Effector CD8-positive, alpha-beta T cell (primary cell): ENCODE measurements at regions not wholly inside any gene's neighbourhood (a gene's known extent, or its start where the extent isn't known, plus 50 kb on each side); places are given as distances from the start of the nearest gene placed in this dataset.

Experiments used
- DNase-seq: peaks from one replicate; lab custom pipeline; 2025; lab: John Stamatoyannopoulos, UW

DNA sequence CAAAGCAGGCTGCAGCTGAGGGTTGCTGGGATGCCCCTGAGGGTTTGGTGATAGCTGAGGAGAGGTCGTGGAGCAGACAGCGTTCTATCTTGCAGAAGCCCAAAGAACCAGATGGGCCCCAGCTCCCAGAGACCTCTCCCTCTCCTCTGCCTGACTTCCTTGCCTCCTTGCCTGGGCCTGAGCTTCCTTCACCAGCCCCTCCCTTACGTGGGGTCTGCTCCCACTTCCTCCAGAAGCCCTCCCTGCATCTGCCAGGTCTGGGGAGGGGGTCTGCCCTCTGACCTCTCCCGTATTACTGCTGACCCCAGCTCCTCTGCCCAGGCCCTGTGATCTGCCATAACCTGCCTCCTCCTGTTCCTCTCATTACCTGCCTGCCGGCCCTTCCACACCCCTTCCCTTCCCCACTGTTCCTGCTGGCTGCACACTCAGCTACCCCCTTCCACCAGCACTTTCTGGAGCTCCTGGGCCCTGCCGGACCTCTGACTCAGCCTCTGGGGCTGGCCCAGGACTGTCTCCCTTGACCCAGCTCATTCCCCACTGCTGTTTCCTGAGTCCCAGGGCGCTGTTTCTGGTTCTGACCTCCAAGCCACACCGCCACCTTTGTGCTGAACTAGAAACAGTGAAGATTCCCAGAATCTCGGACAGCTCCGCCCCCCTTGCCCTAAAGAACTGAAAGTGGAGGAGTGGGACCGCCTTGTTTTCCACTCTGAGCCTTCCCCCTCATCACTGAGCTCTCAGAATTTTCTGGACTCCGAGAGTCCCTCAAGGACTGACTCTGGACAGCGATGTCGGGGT, 237.7 kb upstream of the C1orf174 start:
- DNase-seq: no peak

DNA sequence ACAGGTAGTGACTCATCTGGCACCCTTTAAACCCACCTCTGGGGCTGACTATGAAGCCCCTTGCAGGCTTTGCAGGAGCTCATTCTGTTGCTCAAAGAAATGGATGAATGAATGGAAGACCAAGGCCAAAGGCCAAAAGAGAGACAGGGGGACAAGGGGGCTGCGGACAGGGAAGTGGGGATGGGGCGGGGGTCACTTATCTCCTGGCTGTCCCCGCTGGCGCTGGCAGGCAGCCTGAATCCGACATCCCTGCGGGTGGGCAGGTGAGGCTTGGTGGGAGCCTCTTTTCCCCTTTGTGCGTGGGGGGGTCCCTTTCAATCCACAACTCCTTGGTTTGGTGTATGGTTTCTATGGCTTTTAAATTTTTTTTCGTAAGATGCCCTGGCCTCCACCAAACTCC, 239.6 kb upstream of the C1orf174 start:
- DNase-seq: no peak

DNA sequence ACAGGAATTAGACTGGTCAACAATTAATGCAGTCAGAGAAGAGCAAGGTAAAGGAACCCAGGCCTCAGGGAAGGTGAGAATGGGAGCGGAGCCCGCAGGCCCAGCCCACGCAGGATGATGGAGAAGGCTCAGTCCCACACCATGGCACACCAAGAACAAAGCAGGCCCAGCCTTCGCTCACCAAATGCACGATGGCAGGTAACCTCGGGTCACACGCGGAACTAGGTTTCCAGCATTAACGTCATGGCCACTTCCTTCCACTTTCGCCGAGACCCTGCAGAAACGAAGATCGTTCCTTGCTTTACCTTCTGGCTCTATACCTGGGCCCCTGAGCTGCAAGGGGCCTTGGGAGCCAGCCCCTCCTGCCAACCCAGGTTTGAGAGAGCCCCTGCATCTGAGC, 240.2 kb upstream of the C1orf174 start:
- no peak for DNase-seq

DNA sequence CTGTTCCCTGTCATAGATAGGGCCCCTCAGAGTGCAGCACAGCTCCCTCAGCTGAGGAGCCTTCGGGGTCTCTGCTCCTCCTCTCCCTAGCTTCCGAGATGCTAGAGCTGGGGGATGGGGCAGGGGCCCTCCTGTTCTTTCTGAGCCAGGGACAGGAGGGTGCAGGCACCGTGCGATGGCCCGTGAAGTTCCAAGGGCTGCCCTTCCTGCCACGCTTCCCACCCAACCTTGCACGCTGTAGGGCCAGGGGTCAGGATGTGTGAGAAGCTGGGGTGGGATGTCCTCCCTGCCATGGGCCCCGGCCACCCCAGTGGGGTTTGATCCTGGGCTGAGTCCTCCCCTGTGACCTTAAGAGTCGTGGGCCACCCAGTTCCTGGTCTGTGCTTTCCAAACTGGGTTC, 240.7 kb upstream of the C1orf174 start:
- DNase-seq: no peak

DNA sequence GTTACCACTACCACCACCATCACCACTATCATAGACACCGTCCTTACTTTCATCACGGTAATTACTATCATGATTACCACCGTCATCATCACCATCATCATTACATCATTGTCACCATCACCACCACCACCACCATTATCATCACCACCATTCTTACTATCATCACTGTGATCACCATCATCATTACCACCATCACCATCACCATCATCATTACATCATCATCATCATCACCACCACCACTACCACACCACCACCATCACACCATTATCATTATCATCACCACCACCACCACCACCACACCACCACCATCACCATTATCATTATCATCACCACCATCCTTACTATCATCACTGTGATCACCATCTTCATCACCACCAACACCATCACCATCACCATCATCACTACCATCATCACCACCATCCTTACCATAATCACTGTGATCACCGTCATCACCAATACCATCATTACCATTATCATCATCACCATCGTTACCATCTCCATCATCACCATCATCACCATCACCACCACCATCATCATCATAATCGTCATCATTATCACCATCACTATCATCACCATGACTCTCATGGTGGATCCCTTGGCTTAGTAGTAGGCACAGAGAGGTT, 244.4 kb upstream of the C1orf174 start:
- DNase-seq: no peak

DNA sequence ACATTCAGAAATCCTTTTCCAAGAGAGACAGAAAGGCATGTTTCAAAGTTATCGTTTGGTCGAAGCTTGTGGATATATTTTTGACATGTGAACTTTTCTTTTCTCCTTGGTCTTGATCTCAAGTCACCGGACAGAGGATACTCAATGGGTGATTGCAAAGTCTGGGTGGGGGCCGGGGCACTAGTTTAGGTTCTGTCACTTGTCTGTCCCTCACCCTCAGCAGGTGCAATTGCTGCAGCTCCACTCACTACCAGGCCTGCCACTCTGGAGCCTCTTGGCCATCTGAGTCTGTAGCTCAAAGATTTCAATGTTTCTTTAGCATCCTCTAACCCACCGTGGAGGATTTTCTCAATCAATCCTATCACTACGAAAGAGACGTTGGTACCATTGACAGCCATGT, 246.0 kb upstream of the C1orf174 start:
- DNase-seq: no peak

DNA sequence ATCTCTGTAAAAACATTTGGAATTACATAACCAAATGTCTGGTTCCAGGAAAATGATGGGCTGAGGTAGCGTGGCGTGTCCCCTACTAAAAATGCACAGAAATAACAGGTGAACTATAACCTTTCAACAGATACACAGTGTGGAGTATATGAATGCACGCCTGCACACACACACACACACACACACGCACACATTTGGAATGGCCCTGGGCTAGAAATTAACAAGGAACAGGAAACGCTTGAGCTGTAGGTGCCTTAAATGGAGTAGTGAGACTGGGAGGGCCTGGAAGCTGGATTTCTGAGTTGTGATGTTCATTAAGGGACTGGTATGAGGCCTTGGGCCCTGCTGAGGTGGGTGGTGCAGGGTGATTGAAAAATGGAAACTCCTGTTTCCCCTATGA, 246.5 kb upstream of the C1orf174 start:
- DNase-seq: no peak

DNA sequence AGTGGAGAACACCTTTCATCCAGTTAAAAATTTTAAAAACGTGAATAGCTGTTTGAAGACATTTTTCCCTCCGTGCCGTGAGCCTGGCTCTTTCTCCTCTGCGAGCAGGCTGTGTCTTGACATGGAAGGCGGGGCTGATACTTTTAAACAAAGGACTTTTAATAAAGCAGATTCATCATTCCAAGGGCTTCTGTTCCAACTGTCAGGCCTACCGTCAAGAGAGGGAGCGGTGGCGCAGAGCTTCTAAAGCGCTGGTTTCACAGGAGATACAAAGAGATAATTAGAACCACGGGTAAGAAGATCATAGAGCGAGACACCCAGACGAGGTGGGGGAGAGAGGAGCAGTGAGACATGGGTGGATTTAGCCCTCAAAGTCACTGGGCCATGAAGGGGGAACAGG, 247.4 kb upstream of the C1orf174 start:
- DNase-seq: no peak

DNA sequence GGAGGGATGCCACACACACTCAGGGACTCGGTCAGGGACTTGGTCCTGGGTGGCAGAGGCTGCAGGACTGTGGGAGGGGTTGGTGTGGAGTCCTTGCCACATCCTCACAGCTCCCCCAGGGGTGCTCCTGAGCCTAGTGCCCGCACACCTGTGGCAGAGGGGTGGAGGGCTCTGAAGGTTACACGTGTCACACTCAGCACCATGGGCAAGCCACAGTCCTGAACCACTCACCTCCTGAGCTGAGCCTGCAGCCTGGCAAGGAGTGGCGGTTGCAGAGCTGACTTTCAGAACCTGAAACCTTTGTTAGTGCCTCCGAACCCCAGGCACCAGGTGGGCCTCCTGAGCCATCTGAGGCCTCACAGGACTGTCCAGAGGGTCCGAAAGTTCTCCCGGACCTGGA, 249.2 kb upstream of the C1orf174 start:
- no peak for DNase-seq

DNA sequence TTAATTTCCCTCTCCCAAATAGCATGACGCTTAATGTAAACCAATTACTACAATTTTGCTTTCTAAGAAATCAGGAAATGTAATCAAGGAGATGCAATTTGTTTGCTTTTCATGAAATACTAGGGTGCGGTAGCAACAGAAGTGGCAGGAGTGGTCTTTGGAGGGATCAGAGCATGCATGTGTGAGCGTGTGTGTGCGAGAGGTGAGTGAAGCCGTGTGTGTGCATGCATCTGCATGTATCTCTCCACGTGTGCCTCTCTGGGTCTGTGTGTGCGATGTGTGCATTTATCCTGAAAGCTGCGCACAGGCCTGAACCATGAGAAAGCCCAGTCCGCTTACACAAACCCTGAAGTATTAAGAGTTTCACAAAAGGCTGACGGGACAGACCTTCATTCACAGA, 249.8 kb upstream of the C1orf174 start:
- no peak for DNase-seq

DNA sequence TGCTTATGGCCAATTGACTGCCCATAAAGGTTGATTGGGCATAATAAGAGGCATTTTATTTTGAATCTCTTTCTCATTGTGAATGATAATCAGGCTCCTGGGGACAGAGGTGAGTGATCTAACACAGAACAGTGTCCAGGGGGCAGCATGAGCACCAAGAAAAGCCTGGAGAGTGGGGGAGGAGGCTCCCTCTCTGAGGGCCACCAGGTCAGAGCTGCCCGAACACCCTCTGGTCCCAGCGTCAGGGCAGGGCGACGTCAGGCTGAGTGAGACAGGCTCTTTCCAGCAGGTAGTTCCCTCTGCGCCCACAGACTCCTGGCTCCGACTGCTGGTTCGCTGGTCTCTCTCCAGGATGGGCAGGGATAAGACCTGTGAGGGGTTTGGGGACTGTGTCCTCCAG, 250.2 kb upstream of the C1orf174 start:
- no peak for DNase-seq

DNA sequence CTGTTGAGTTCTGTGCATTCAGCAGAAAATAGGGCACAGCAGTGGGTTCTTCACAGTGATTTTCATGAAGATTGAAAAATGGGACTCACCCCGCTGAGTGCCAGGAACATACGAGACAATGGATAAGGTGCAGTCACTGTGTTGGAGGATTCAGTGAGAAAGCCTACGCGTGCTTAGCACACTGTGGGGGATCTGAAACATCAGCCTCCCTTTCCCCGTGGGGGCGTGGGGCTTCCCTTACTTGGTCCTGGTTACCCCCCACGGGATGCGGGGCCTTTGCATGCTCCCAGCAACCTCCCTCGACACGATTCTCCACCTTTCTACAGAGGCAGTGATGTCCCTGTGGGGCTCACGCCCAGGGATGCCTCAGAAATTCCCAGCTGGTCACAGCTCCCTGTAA, 252.2 kb upstream of the C1orf174 start:
- no peak for DNase-seq

DNA sequence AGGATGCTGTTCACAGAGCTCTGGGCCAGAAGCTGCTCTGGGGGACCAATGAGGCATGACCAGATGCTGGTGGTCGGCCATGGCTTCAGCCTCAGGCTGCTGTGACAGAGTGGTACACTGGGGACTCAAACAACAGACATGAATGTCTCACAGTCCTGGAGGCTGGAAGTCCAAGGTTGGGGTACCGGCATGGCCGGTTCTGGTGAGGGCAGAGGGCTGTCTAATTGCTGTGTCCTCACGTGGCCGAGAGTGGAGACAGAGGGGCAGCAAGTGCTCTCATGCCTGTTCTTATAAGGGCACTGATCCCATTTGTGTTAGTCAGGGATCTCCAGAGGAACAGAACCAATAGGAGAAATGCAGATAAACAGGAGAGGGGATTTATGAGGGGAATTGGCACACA, 253.5 kb upstream of the C1orf174 start:
- no peak for DNase-seq

DNA sequence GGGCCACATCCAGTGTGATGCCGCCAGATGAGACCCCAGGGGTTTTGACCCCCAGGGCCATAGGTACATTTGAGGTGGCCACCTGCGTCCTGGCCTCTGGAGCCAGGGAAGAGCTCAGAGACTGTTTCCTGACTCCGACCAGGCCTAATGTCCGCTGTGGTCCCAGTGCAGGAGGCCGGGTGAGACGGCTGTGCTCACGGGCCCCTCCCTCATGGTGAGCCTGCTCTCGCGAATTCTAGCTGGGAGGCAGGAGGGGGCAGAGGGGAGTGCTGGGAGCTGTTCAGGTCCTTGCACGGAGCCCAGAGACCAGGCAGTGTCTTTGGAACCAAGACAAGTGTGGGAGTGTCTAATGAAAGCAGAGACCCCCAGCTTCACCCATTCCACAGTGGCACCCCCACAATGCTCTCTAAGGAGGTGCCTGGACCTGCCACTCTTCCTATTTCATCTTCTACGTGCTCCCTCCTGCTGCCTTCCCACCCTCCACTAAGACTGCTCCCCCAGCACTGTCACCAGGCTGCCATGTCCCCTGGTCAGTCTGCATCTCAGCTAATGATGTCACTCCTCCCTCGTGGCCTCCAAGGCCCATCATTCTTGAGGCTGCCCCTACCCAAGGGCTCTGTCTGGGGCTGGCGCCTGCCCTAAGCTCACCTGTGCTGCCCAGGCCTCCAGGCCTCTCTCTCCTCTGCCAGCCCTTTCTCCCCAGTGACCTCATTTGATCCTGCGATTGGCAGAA, 256.3 kb upstream of the C1orf174 start:
- DNase-seq: no peak

DNA sequence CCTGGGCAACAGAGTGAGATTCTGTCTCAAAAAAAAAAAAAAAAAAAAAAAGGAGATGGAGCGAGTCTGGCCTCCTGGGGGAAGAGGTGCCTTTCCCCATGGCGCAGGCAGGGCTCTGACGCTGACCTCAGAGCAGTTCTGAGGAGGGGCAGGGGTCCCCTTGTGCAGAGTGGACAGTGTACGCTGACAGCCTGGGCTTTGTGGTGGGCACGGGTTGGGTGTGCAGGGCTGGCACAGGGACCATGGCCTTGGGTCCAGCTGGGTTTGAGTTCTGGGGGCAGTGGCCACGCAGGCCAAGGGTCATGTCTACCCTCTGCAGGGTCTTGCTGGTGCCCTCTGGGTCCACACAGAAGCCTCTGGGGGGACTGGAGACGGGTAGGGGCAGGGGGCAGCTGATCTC, 260.1 kb upstream of the C1orf174 start:
- no peak for DNase-seq

DNA sequence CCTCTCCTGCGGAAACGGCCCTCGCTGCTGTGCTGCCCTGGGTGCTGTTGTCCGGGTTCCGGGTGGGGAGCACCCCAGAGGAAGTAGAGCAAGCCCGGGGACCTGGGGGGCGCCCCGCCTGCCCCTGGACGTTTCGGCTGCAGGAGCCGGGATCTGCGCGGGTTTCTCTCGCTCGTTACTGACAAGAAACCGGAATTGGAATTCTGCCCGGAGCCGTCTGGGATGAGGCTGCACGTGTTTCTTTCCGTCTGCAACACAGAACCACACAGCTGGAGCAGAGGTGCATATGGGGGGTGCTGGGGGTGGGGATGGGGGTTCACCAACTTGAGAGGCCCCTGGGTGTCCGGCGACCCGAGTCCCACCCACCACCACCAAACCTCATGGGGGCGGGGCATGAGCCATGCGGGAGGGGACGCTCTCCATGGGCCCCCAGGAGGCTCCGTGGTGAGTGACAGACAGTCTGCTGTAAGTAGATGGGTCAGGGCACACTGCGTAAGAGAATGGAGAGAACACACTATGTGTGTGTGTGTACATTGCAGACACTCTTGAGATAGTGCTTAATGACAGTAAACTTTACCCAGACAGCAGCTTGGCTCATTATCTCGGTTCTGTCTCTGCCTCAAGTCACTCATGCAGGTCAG, 261.4 kb upstream of the C1orf174 start:
- no peak for DNase-seq

DNA sequence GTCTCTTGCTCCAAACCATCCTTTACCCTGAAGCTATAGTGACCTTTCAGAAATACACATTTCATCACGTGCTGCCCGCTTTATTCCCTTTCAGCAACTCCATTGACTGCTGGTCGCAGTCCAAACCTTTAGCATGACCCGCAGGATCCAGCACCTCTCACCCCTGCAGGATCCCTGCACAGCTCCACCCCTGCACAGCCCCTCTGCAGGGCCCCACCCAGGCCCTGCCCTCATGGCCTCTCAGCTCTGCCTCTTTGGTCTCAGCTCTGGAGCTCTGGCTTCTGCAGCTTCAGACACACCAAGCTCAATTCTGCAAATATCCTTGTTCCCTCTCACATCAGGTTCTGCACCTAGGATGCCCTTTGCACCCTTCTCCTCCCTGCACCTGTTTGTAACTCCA, 264.9 kb upstream of the C1orf174 start:
- DNase-seq: no peak

DNA sequence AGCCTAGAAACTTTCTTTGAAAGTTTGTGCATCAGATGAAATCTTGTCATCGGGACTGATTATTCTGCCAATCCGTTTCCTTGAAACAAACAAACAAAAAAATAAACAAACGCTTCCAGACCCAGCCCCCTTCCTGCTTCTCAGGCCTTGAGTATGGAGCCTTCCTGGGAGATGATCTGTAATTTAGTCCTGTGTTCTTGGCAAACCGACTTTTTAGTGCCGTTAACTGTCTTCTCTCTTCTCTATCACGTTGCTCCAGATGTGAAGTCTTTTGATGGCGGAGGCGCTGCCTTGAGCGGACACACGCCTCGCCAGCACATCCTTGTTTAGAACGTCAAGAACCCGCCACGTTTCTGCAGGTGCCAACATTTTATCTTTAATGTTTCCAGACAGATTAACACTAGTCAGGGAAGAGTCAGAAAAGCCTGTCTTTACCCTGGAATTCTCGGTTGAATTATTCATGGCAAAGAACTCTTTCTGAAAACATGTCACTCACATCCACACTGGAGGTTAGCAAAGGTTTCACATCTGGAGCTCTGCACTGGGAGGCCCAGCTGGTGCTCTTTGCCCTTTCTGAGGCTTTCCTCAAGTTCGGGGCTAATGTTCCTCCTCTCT, 265.7 kb upstream of the C1orf174 start:
- no peak for DNase-seq

DNA sequence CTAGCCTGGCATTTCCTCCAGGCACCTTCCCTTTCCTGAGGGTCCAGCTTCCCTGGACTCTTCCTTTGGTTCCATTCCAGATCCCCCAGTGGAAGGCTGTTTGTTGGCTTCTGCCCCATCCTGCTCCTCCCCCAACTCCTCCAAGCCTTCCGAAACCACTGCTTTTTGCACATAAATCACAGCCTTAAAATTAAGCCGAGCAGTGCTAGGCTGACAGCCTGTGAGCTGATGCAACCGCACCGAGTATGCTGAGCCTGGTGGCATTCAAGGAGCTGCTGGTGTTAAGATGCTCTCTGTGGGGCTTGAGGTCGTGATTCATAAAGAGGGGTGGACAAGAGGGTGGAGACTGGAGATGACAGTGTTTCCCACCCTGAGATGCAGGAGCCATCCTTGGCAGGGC, 266.6 kb upstream of the C1orf174 start:
- no peak for DNase-seq

DNA sequence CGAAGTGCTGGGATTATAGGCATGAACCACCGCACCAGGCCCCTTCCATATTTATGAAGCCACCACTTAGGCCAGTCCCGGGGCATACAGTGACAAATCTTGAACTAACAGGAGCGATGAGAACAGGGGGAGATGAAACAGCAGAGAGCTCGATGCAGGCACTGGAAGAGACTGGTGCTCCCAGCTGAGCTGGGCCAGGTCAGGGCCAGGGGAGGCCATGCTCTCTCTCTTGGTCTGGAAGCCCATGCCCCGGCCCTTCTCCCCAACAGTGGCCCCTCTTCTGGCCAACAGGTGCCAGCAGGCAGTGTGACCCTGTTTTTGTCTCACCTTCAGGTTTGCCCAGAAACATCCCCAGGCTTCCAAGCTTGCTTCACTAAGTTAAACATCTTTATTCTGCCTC, 269.9 kb upstream of the C1orf174 start:
- DNase-seq: no peak

DNA sequence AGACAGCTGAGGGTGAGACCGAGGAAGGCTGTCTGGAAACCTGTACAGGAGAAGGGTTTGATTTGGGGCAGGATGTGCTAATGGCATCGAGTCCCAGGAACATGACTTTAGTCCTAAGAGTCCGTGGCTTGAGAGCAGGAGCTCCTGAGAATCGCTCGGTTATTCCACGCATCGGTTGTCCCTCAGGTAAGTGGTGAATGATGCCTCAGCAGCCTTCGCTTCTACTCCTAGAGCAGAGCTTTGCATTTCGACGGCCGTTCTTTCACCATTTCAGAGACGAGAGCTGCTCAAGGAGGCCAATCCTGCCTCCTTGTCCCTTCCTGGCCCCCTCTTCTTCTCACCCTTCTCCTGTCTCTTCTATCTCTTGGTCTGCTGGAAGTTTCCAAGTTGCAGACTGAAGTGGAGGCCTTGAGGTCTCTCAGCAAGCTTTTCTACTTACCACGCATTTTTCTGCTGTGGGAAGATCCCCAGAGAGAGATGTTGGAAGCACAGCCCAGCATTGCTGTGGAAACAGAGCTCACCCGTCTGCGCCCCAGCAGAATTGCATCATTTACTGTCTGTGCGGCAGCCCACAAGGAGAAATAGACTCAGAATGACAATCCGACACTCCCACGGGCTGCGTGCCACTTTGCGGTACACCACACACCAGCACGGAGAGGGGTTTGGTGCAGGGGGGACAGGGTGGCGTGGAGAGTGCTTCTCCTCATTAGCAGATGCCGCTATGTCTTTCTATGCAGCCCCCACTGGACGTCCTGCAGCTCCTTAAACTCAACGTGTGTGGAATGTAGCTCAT, 270.7 kb upstream of the C1orf174 start:
- DNase-seq: no peak
